Ishikawa (cell line): ENCODE measurements at regions not wholly inside any gene's neighbourhood (a gene's known extent, or its start where the extent isn't known, plus 50 kb on each side); places are given as distances from the start of the nearest gene placed in this dataset.
A peak's percentile ranks its signal among the peaks of the same experiment; 100 is the strongest.

Experiments
- CEBPB ChIP-seq: IDR thresholded peaks from 2 replicates; pipeline ENCODE4 v1.6.1; 2012
- CREB1 ChIP-seq: IDR thresholded peaks from 2 replicates; pipeline ENCODE4 v1.6.1; 2012; ENCODE audit warnings: low read depth
- EP300 ChIP-seq: IDR thresholded peaks from 2 replicates; pipeline ENCODE4 v1.6.1; 2012; ENCODE audit warnings: borderline replicate concordance
- RAD21 ChIP-seq: IDR thresholded peaks from 2 replicates; pipeline ENCODE4 v1.6.1; 2012; ENCODE audit warnings: low read depth
- TAF1 ChIP-seq: IDR thresholded peaks from 2 replicates; pipeline ENCODE4 v1.6.1; 2012; ENCODE audit warnings: low read depth, mild to moderate bottlenecking
- TEAD4 ChIP-seq: IDR thresholded peaks from 2 replicates; pipeline ENCODE4 v1.6.1; 2012
- YY1 ChIP-seq: IDR thresholded peaks from 2 replicates; pipeline ENCODE4 v1.6.1; 2012; ENCODE audit warnings: low read depth
- ZBTB7A ChIP-seq: IDR thresholded peaks from 2 replicates; pipeline ENCODE4 v1.6.1; 2012; ENCODE audit warnings: low read depth
- TF ChIP-seq, protein P1 (sequence below): IDR thresholded peaks from 2 replicates; pipeline ENCODE4 v1.6.1; 2012; ENCODE audit warnings: low read depth, mild to moderate bottlenecking

DNA sequence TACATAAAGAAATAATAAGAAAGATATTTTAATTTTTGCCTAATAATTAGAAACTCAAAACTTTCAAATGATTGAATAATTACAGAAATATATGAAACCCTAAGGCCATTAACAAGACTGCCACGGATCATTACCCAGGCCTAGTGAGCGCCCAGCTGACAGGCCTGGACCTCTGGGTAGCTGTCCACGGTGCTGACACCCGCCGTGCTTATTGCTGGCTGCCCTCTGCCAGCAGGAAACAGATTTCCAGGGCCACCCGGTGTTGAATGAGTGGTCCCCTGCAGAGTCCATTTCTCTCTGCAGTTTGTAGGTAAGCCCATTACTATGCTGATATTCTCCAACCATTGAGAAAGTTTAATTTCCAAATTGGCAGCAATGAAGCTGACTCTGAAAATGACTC, 254.4 kb upstream of the GJB5 start:
- TF ChIP-seq CREB1, result no peak
- no peak for TF ChIP-seq TAF1
- no peak for TF ChIP-seq RAD21
- TF ChIP-seq TEAD4, result no peak
- TF ChIP-seq YY1, result no peak
- TF ChIP-seq EP300, result no peak
- no peak for TF ChIP-seq CEBPB
- TF ChIP-seq ZBTB7A, result no peak
- TF ChIP-seq, protein P1, sequence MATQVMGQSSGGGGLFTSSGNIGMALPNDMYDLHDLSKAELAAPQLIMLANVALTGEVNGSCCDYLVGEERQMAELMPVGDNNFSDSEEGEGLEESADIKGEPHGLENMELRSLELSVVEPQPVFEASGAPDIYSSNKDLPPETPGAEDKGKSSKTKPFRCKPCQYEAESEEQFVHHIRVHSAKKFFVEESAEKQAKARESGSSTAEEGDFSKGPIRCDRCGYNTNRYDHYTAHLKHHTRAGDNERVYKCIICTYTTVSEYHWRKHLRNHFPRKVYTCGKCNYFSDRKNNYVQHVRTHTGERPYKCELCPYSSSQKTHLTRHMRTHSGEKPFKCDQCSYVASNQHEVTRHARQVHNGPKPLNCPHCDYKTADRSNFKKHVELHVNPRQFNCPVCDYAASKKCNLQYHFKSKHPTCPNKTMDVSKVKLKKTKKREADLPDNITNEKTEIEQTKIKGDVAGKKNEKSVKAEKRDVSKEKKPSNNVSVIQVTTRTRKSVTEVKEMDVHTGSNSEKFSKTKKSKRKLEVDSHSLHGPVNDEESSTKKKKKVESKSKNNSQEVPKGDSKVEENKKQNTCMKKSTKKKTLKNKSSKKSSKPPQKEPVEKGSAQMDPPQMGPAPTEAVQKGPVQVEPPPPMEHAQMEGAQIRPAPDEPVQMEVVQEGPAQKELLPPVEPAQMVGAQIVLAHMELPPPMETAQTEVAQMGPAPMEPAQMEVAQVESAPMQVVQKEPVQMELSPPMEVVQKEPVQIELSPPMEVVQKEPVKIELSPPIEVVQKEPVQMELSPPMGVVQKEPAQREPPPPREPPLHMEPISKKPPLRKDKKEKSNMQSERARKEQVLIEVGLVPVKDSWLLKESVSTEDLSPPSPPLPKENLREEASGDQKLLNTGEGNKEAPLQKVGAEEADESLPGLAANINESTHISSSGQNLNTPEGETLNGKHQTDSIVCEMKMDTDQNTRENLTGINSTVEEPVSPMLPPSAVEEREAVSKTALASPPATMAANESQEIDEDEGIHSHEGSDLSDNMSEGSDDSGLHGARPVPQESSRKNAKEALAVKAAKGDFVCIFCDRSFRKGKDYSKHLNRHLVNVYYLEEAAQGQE, result peak; percentile 97
